GM18867 (cell line): ENCODE measurements at regions not wholly inside any gene's neighbourhood (a gene's known extent, or its start where the extent isn't known, plus 50 kb on each side); places are given as distances from the start of the nearest gene placed in this dataset.

Experiments used
- ATAC-seq: cut with Tn5 transposase; IDR thresholded peaks from one replicate; pipeline ENCODE4 v1.9.1; 2021; ENCODE audit warnings: mild to moderate bottlenecking, moderate library complexity; ENCODE audit not compliant: unreplicated experiment

DNA sequence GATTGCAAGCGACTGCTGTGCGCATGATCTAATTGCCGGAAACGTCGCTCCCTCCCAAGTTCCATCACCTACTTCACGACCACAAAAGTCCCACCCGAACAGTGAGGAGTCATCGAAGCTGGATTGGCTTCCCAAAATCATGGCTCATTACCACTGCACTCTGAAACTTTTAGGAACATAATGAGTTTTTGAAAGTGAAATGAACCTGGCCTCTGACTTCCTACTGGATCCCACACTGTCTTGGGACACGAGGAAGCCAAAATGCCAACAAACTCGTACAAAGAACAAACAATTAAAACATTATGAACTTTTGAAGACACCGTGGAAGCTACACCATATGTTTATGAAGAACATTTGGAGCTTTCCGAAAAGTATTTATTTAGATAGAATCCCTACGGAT is 334.8 kb upstream of the TMPO start:
- ATAC-seq = no peak

DNA sequence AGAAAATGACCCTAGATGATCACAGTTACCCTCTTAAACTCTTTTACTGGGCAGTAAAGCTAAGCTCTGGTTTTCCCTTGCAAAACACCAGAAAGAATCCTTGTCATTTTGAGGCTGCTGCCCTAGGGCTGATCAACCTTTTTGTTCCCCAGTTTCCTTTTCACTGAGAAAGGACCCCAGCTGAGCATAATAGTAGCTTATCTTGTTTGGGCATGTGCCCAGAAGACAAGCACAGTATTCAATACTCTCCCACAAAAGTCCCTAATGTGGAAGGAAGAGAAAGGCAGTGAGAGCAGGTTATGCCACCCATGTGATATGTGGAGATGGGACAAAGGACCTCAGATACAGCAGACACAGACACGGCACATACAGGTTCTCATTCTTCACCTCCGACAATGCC is 332.6 kb upstream of the TMPO start:
- ATAC-seq = no peak

- ATAC-seq = no peak
These were observed 329.8 kb upstream of the TMPO start for GRCh38 chr12:98185606-98186005.

GRCh38 chr12:98188650-98189077 is 326.7 kb upstream of the TMPO start:
- ATAC-seq = no peak

DNA sequence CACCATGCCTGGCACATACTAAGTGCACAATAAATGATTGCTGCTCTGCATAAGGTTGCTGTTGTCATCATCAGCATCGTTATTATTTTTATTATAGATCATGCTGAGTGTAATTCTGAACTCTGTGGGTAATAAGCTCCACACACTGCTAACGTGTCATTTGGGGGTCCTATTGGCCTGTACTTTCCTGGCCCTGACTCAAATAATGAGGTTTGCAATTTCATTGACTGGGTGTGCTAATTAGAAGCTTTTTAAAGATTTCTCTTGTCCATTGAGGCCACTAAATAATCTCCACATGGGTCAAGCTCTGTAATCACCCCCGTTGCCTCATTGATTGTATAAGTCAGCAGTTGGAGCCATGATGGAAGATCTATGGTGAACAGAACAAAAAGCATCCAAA is 320.8 kb upstream of the TMPO start:
- no peak for ATAC-seq

DNA sequence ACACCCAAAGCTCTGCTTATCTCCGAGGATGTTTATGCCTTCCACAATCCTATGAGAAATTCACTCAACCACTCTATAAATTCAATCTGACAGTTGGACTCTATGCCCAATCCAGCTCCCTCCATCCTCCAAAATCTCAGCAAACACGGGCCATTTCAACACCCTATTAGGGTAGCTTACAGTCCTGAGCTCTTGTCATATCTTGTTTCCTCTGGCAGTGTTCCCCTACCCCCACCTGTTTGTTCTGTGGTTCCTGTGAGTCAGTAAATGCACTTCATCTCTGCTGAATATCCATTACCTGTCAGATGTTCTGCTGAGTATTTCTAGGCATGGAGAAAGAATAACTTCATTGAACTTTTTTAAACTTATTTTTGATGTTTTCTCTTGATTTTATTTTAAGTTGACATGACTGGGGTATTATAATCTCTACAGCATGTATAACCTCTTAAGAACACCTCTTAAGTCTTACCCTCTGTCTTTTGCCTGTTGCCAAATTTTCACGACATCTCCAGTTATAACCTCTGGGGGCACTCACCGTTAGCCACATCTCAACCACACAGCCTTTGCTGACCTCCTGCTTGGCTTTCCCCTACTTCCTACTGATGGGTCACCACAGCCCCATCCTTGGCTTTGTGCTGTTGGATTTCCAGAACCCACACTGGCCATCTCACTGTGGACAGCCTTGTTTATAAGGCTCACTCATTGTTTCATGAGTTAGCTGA is 317.0 kb upstream of the TMPO start:
- ATAC-seq = no peak

DNA sequence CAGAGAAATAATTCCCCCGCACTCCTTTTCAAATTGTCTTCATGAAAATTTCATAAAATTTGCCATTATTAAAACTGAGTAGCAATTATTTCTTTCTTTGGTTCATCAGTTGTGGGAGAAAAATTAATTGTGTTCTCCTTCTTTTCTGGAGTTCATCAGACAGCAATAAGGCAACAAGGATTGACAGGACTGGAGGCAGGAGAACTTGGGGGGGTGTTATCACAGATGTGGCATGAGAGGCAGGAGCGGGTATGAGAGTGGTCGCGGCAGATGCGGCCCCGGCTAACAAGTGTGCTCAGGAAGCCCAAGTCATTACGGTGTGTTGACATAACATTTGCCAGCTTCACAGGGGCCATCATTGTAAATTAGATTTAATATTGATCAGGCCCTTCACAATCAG is 306.6 kb upstream of the TMPO start:
- no peak for ATAC-seq

DNA sequence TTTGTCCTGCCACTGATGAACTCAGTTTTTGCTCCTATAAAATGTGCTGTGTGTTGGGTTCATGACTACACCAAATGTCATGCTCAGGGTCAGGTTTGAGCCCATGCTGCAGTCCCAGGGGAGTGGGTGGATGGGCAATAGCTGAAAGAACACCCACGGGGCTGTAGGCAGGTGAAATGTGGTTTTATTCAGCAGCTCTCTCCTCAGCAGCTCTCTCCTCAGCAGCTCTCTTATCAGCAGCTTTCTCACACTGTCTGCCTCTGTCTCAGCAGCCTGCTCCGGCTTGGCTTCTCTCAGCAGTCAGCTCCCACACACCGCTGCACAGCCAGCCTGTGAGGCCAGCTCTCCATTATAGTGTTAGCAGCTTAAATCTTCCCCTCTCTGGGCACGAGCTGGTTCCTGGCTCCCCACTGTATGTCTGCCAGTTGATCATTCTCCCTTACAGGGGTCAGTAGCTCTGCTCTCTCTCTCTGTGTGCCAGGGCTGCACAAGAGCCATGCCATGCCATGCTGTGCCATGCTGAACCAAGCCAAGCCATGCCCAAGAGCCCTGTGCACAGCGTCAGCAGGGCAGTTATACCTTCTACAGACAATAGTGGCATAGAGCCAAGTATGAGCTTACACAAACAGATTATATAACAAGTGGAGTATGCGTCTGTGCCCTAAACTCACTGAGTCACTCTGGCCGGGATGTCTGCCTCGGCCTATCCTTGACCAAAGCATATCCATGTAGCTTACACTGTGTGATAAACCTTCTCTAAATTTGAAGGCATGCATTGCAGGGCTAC is 303.3 kb upstream of the TMPO start:
- no peak for ATAC-seq

GRCh38 chr12:98213556-98213955 is 301.8 kb upstream of the TMPO start:
- ATAC-seq = no peak

DNA sequence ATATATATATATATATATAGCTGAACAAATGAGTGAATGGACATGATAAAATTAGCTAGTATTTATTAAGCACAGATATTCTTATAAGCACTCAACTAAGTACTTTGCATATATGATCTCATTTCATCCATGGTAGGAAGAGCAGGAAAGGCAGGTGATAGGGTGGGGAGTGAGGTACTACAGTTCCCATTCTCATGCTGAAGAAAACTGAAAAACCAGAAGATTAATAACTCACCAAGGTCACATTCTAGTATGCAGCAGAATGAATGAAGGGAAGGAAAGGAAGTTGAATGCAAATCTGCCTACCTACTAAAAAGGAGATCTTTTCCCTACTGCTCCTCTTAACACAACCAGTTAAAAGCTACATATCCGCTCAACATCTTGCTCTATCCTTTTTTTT is 298.1 kb upstream of the TMPO start:
- no peak for ATAC-seq

DNA sequence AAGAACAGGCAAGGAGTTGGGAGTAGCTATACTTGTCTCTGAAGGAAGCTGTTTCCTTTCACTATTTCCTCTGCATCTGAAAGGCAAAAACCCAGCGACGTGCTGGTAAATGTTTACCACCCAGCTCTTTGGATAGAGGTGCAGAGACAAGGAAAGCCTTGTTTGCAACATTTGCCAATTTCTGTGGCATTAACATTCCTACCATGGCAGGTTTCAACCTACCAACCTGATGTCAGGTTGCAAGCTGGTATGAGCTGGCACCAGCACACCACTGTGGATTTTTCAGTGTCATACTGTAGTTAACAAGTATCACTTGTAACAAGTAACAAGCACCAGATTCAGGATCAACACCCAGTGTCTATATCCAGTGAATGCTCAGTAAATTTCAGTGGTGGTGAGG is 294.8 kb upstream of the TMPO start:
- ATAC-seq = no peak

DNA sequence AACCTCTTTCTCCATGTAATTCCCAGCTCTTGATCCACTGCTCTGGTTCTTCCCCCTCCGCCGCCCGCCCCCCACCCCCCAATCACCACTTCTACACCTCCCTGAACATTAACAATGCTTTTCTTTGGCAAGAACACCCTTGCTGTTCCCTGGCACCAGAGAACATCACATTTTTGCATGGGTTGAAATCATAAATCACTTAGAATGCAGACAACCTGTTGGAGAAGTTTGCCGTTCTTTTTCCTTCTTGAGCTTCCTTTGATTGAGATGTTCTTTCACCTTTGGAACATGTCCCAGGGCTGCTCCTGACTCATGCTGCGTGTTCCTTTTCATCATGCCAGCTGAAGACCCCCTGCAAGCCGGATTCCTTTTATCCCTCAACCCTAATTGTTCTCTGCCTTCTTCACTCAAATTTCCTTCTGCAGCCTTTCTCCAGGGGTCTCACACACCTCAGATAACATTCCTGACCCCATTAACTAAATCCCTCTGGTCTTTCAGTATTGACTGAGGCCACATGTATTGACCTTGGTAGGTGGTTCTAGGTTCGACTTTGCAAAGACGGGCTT is 294.1 kb upstream of the TMPO start:
- no peak for ATAC-seq

DNA sequence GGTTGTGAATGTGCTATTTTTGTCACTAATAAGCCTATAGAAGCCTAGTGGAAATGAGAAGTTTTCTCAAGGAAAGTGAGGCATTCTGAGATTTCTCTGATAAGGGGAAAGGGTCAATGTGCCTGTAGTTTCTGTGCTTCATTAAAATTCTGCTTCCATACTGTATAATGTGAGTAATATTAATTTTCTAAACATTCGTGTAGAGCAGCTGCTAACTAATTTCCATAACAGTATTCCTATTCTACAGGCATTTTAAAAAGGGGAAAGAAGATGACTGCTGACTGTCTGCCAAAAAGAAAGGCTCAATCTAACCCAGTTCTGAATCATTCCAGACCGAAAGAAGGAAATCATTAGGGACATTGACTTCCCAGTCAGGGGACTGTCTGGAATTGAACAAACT is 293.3 kb upstream of the TMPO start:
- ATAC-seq = no peak

- peak; percentile 88 for ATAC-seq
These were observed 290.7 kb upstream of the TMPO start for GRCh38 chr12:98224584-98225221.

DNA sequence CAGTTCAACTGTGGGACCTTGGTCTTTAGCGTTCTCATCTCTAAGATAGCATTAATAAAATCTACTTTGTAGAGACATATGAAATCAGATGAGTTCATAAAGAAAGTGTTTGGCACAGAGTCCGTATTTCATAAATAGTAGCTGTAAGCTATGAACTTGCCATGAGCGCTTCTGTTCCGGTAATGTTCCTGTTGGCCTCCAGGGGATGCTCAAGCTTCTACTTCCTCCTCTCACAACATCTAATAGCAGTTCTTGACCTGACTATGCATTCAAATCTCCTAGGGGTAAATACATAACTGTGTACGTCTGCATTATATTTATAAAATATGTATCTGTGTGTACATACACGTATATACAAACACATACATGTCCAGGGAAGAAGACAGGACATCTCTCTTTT is 288.2 kb upstream of the TMPO start:
- no peak for ATAC-seq

DNA sequence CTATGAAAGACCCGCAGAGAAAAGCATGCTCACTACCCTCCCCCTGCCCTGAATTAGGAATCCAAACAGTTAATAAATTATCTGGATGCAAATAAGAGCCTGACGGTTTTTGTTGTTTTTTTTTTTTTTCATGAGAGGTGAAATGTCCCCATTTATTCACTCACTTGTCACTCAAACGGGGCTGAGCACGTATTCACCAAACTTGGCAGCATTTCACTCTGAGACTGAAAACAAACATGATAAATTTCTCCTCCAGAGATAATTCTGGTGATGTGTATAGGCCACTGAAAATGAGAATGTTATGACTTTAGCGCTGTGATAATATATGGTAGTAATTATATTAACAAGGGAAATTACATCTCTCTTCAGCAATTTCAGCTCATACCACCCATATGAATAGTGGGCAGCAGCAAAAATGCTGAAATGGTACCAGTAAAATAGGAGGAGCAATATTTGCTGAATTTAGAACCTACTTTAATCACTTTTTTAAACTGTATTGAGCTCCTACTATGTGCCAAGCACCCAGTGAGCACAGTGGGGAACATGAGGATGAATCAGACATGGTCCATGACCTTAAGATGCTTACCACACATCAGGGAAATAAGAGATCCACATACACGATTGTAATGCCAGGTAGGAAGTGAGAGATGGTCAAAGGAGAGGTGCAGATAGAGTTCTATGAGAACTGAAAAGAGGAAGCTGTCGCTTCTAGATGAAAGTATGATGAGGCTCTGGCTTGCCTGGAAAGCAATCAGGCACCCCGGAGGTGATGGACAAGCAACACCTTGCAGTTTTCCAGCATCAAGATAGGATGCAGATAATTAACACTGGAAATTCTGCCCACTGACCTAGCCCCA is 286.5 kb upstream of the TMPO start:
- peak; percentile 38 for ATAC-seq

DNA sequence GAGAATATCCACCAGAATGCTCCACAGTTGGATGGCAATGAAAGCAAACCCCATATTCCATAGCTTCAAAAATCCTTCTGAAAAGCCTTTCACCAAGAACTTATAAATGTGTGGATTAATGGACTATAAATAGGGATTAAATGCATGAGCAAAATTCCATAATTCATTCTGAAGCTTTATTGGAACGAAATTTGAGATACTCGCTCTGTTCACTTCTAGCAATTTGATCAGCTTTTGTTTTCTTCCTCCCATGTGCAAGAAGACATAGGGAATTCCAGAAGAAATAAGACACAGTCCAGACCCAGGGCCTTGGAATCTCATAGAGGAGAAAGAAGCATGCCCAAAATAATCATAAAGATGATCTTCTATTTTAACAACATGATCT is 285.9 kb upstream of the TMPO start:
- ATAC-seq = no peak

- ATAC-seq = no peak
These were observed 282.5 kb upstream of the TMPO start for GRCh38 chr12:98232753-98233390.

- no peak for ATAC-seq
These were observed 280.1 kb upstream of the TMPO start for GRCh38 chr12:98235301-98235700.

GRCh38 chr12:98238515-98239130 is 276.8 kb upstream of the TMPO start:
- ATAC-seq = no peak
